ENCODE measurements at regions not wholly inside any gene's neighbourhood (a gene's known extent, or its start where the extent isn't known, plus 50 kb on each side); places are given as distances from the start of the nearest gene placed in this dataset.

DNA sequence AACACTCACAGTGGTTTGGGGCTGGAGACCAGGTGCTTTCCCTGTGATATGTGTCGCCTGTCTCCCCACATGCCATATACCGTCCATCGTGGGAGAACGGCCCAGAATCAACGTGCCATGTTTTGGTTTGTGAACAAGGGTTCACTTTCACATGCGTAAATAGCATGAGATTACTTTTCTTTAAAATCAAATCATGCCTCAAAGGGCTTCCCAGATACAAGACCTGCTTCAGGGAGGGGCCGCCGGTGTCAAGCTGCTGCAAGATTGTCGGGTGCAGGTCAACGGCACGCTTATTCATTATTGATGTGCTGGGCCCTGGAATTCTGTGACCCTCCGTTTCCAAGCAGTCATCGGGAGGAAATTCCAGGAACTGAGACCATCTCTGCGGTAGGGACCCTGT, 145.2 kb upstream of the RTL1 start:
- no peak for DNase-seq

DNA sequence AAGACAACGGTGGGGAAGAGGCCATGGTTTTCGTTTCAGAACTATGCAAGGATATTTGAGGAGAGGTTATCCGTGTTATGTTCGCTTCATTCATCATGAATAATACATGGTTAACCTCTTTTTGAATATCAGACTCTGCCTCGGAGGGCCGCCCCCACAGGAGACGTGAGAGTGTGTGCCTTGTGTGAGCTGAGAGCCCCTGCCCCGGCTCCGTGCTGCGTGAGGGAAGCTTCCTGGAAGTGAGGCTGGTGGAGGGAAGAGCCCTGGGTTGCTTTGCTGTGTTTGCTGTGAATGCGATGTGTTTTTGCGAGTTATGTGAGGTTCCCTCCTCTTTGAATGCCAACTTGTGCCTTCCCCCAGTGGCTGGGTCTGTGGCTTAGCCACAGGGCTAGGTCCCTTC, 146.0 kb upstream of the RTL1 start:
- no peak for DNase-seq

- DNase-seq = no peak
These were observed 146.4 kb upstream of the RTL1 start for GRCh38 chr14:101049942-101050341.

GRCh38 chr14:101050901-101051490, 147.5 kb upstream of the RTL1 start:
- no peak for DNase-seq

GRCh38 chr14:101054671-101055070, 151.1 kb upstream of the RTL1 start:
- DNase-seq = no peak

DNA sequence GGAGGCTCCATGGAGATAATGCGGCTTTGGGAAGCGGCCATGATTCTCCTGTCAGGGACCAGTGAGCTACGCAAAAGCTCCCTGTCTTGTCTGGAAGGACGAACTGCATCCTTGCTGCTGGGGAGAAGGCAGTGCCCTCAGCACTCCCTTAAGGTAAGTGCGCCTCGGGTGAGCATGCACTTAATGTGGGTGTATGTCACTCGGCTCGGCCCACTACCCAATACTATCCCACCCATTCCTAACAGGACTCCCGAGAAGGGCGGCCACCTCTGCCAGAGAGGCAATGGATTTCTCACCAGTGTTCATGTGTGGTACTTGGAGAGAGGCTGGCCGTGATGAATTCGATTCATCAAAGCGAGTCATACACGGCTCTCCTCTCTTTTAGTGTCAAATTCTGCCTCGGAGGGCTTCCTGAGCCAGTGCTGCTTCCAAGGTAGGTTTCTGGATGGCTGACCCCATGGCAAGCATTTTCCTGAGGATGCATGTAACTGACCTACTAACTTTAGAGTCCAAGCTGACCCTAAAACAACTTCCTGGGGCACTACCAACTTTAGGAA, 151.7 kb upstream of the RTL1 start:
- no peak for DNase-seq

DNA sequence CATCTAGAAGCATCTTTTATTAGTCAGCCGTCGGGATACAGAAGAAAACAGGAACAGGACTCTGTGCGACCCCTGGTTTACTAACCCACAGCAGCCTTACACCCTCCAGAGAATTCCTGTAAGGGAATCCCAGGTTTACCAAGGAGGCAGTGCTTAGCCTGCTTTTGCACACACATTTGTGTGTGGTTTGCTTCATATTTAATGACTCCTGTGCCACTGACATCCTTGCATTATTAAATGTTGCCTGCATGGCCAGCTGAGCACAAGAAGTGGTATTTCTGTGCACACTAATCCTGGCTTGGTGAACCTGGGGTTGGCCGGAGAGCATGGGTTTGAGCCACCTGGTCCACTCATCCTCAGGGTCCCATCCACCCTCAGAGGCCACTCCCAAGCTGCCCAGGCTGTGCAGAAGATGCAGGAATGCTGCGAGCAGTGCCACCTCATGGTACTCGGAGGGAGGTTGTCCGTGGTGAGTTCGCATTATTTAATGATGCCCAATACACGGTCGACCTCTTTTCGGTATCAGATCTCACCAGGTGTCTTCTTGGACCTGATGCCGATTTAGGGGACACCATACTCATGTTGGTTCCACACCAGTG, 152.4 kb upstream of the RTL1 start:
- no peak for DNase-seq

- DNase-seq = no peak
These were observed 152.9 kb upstream of the RTL1 start for GRCh38 chr14:101056446-101056845.

DNA sequence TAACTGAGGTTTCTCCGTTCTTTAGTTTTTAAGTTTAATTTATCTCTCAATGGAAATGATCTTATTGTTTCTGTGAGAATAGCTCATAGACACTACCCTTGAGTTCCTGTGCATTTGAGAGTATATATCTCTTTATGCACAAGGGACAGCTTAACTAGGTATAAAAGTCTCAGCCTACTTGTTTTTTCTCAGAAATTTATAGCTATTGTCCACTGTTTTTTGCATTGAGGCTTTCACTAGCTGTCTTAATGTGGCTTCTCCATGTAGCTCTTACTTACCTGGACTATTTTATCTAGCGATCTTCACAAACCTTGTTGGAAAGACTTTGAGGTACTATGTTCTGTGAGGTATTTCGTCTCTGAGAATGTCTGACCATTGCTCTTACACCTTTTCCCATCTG, 153.9 kb upstream of the RTL1 start:
- no peak for DNase-seq

DNA sequence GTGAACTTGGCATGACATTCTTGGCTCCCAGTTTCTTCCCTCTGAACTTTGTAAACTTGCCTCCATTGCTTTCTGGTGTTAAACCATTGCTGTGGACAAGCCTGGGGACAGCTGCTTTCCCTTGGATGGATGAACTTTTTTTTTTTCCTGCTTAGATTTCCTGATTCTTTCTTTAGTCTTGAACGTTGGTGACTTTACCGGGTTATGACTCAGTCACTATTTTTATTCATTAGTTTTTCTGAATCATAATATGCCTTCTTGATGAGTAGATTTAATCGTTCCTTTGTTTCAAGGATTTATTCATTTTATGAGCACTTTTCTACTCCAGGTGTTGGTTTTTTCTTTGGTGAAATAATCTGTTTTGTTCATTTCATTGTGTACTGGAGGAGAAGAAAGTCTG, 155.0 kb upstream of the RTL1 start:
- no peak for DNase-seq

GRCh38 chr14:101060171-101060601, 156.7 kb upstream of the RTL1 start:
- no peak for DNase-seq

GRCh38 chr14:101061411-101062064, 158.0 kb upstream of the RTL1 start:
- no peak for DNase-seq

- DNase-seq = peak; percentile 57
These were observed 158.5 kb upstream of the RTL1 start for GRCh38 chr14:101062065-101062450.

DNA sequence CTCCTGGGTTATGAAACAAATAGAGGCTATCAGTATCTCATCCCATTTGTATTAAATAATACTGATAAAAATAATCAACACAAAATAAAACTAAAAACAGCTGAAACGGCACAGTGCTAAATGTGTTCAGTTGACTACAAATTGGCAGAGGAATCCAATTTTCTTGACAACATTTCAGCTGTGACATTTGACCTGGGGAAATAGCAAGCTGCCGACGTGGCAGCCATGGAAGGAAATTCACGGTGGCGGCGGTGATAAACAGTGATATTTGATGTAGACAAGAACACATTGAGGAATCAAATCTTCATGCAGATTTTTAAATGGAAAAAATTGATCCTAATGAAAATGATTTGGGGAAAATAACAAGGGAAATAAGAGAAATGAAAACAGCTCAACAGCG, 159.1 kb upstream of the RTL1 start:
- no peak for DNase-seq

GRCh38 chr14:101063121-101063520, 159.6 kb upstream of the RTL1 start:
- DNase-seq = no peak

GRCh38 chr14:101064121-101064661, 160.7 kb upstream of the RTL1 start:
- DNase-seq = no peak

GRCh38 chr14:101064718-101065117, 161.2 kb upstream of the RTL1 start:
- no peak for DNase-seq

DNA sequence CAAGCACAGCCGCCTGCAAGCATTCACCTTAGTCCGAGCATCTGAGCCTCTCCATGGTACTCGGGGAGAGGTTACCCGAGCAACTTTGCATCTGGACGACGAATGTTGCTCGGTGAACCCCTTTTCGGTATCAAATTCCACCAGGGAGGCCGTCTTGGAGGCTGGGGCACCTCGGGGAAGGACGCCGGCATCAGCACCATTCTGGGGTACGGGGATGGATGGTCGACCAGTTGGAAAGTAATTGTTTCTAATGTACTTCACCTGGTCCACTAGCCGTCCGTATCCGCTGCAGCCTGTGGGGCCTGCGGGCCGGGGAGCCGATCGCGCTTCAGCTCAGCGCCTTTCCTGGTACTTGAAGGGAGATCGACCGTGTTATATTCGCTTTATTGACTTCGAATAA, 161.7 kb upstream of the RTL1 start:
- peak; percentile 20 for DNase-seq

- DNase-seq = peak; percentile 17
These were observed 162.5 kb upstream of the RTL1 start for GRCh38 chr14:101065696-101066694.

GRCh38 chr14:101066826-101067510, 163.4 kb upstream of the RTL1 start:
- peak; percentile 18 for DNase-seq

- peak; percentile 35 for DNase-seq
These were observed 165.0 kb upstream of the RTL1 start for GRCh38 chr14:101068313-101069227.

All from femur (tissue), 1 donor.